ENCODE measurements at regions not wholly inside any gene's neighbourhood (a gene's known extent, or its start where the extent isn't known, plus 50 kb on each side); places are given as distances from the start of the nearest gene placed in this dataset.

DNA sequence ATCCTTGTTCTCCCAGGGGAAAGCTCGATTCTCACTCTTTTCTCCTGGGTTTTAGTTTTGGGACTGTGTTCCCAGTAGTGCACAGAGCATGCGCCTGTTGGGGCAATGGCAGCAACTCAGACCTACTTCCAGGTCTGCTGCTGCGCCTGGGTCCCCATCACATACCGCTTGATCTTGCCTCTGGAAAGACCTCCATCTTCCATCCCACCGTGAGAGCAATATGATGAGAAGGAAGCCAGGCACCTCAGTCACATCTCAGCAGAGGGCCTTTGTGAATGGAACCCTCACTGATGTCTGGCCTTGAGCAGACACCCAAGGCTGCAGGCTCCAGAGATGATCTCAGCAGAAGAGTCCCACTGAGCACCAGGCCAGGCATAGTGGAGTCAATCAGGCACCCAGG, 176.8 kb upstream of the ZNF507 start:
- Histone ChIP-seq H3K36me3 (replicated peaks in 1 of 2; ENCODE audit: control insufficient read depth in 1 of 2, insufficient read depth in 2 of 2, low read length in 2 of 2) (no peaks in the 10 kb centered on the region), H3K9ac (ENCODE audit: insufficient read depth, low read depth, low read length) (no peak overlapping the region), H3K27me3 (ENCODE audit: control insufficient read depth in 1 of 2, insufficient read depth in 2 of 2, low read length in 2 of 2) (no peaks in the 10 kb centered on the region; a peak in 1 of 5 replicates), H4K20me1 (ENCODE audit: insufficient read depth, low read length) (no peaks in the 10 kb centered on the region), H3K4me1 (ENCODE audit: insufficient read depth, low read length) (no peaks in the 10 kb centered on the region), H3K4me3 (replicated peaks in 1 of 3; ENCODE audit: insufficient read depth in 1 of 3, low read depth in 2 of 3, low read length in 3 of 3) (no peak overlapping the region), H2AFZ (ENCODE audit: low read length) (no peak overlapping the region), H3K4me2 (ENCODE audit: low read depth, low read length) (no peak overlapping the region), H3K9me3 (ENCODE audit: low read length) (no peaks in the 10 kb centered on the region), H3K27ac (ENCODE audit: extremely low read length, insufficient read depth, low read length) (no peak overlapping the region), H3K79me2 (ENCODE audit: insufficient read depth, low read length) (no peaks in the 10 kb centered on the region)
- intact Hi-C loops (cut with micrococcal nuclease; ENCODE audit: unreplicated experiment) (no loop called here), in situ Hi-C loops (cut with HindIII; ENCODE audit: extremely low pct_ligation_motif_present, low pct_unique_long_range_greater_than_20kb) (no loop called here)
- DNase-seq (ENCODE audit: low spot score) (no peak), ATAC-seq (no peak), FAIRE-seq (no peak)
- no TSS peak for BruUV-seq (replicated peaks)
- TF ChIP-seq RFXANK (CRISPR knock-in tag; IDR thresholded peaks at IDR 0.05) = no peak
- 16% methylated on average over 4 of the region's 5 CpGs for WGBS (ENCODE audit: low lambda C conversion rate)
- ChIA-PET CTCF (ENCODE audit: low intra/inter-chr PET ratio, low total read pairs) (no interaction called here), POLR2A (no interaction called here)

DNA sequence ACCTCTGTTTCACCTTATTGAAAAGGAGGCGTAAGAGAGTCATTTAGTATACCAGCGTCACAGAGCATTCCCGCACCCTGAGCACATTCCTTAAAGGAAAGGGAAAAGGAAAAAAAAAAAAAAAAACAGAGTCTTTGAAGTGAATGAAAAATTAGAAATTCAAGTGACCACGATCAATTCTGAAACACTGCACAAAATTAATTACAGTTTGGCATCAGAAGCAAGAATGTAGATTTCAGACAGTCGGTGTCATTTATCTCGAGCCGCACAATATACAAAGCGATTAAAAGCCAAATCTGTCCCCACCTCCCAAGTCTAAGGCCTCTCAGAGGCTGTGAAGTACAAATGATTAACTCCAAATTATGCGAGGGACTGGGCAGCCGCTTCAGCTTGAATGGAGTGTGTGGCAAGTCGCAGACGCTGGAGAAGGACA, 173.7 kb upstream of the ZNF507 start:
- ATAC-seq = no peak
- POLR2A ChIA-PET = no interaction called here
- Histone ChIP-seq H3K9ac (ENCODE audit: insufficient read depth, low read depth, low read length) (no peak overlapping the region), H3K36me3 (replicated peaks in 1 of 2; ENCODE audit: control insufficient read depth in 1 of 2, insufficient read depth in 2 of 2, low read length in 2 of 2) (no peaks in the 10 kb centered on the region), H3K27me3 (ENCODE audit: control insufficient read depth in 1 of 2, insufficient read depth in 2 of 2, low read length in 2 of 2) (no peaks in the 10 kb centered on the region; a peak in 1 of 5 replicates), H3K4me1 (ENCODE audit: insufficient read depth, low read length) (no peaks in the 10 kb centered on the region), H4K20me1 (ENCODE audit: insufficient read depth, low read length) (no peaks in the 10 kb centered on the region), H3K4me2 (ENCODE audit: low read depth, low read length) (no peak overlapping the region), H3K27ac (ENCODE audit: extremely low read length, insufficient read depth, low read length) (no peak overlapping the region), H3K9me3 (ENCODE audit: low read length) (no peaks in the 10 kb centered on the region), H3K79me2 (ENCODE audit: insufficient read depth, low read length) (no peaks in the 10 kb centered on the region), H3K4me3 (replicated peaks in 1 of 3; ENCODE audit: insufficient read depth in 1 of 3, low read depth in 2 of 3, low read length in 3 of 3) (no peak overlapping the region), H2AFZ (ENCODE audit: low read length) (no peak overlapping the region)
- intact Hi-C loops (cut with micrococcal nuclease; ENCODE audit: unreplicated experiment) (no loop called here), in situ Hi-C loops (cut with HindIII; ENCODE audit: extremely low pct_ligation_motif_present, low pct_unique_long_range_greater_than_20kb) (no loop called here)
- FAIRE-seq = no peak
- no peak for DNase-seq (ENCODE audit: low spot score)
- CTCF ChIA-PET (ENCODE audit: low intra/inter-chr PET ratio, low total read pairs) = no interaction called here
- no TSS peak for BruUV-seq (replicated peaks)
- WGBS (ENCODE audit: low lambda C conversion rate) = 30% methylated on average over 12 of the region's 12 CpGs
- TF ChIP-seq MZF1 (CRISPR knock-in tag; IDR thresholded peaks at IDR 0.05; ENCODE audit: borderline replicate concordance) = no peak
- no peak for TF ChIP-seq PHF20 (CRISPR knock-in tag; IDR thresholded peaks at IDR 0.05)
- no peak for TF ChIP-seq ZNF781 (CRISPR knock-in tag; IDR thresholded peaks at IDR 0.05; ENCODE audit: borderline replicate concordance, not compliant biosample characterization)
- no peak for TF ChIP-seq SATB2 (CRISPR knock-in tag; IDR thresholded peaks at IDR 0.05)
- TF ChIP-seq MXI1 (IDR thresholded peaks at IDR 0.05; ENCODE audit: borderline replicate concordance, low read depth, low read length) = no peak
- TF ChIP-seq, protein P1, sequence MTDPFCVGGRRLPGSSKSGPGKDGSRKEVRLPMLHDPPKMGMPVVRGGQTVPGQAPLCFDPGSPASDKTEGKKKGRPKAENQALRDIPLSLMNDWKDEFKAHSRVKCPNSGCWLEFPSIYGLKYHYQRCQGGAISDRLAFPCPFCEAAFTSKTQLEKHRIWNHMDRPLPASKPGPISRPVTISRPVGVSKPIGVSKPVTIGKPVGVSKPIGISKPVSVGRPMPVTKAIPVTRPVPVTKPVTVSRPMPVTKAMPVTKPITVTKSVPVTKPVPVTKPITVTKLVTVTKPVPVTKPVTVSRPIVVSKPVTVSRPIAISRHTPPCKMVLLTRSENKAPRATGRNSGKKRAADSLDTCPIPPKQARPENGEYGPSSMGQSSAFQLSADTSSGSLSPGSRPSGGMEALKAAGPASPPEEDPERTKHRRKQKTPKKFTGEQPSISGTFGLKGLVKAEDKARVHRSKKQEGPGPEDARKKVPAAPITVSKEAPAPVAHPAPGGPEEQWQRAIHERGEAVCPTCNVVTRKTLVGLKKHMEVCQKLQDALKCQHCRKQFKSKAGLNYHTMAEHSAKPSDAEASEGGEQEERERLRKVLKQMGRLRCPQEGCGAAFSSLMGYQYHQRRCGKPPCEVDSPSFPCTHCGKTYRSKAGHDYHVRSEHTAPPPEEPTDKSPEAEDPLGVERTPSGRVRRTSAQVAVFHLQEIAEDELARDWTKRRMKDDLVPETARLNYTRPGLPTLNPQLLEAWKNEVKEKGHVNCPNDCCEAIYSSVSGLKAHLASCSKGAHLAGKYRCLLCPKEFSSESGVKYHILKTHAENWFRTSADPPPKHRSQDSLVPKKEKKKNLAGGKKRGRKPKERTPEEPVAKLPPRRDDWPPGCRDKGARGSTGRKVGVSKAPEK (CRISPR knock-in tag; IDR thresholded peaks at IDR 0.05; ENCODE audit: borderline replicate concordance) = no peak
- no peak for TF ChIP-seq NFATC3 (CRISPR knock-in tag; IDR thresholded peaks at IDR 0.05)
- TF ChIP-seq, protein P2, sequence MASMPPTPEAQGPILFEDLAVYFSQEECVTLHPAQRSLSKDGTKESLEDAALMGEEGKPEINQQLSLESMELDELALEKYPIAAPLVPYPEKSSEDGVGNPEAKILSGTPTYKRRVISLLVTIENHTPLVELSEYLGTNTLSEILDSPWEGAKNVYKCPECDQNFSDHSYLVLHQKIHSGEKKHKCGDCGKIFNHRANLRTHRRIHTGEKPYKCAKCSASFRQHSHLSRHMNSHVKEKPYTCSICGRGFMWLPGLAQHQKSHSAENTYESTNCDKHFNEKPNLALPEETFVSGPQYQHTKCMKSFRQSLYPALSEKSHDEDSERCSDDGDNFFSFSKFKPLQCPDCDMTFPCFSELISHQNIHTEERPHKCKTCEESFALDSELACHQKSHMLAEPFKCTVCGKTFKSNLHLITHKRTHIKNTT (CRISPR knock-in tag; IDR thresholded peaks at IDR 0.05) = no peak
- TF ChIP-seq, protein P3, sequence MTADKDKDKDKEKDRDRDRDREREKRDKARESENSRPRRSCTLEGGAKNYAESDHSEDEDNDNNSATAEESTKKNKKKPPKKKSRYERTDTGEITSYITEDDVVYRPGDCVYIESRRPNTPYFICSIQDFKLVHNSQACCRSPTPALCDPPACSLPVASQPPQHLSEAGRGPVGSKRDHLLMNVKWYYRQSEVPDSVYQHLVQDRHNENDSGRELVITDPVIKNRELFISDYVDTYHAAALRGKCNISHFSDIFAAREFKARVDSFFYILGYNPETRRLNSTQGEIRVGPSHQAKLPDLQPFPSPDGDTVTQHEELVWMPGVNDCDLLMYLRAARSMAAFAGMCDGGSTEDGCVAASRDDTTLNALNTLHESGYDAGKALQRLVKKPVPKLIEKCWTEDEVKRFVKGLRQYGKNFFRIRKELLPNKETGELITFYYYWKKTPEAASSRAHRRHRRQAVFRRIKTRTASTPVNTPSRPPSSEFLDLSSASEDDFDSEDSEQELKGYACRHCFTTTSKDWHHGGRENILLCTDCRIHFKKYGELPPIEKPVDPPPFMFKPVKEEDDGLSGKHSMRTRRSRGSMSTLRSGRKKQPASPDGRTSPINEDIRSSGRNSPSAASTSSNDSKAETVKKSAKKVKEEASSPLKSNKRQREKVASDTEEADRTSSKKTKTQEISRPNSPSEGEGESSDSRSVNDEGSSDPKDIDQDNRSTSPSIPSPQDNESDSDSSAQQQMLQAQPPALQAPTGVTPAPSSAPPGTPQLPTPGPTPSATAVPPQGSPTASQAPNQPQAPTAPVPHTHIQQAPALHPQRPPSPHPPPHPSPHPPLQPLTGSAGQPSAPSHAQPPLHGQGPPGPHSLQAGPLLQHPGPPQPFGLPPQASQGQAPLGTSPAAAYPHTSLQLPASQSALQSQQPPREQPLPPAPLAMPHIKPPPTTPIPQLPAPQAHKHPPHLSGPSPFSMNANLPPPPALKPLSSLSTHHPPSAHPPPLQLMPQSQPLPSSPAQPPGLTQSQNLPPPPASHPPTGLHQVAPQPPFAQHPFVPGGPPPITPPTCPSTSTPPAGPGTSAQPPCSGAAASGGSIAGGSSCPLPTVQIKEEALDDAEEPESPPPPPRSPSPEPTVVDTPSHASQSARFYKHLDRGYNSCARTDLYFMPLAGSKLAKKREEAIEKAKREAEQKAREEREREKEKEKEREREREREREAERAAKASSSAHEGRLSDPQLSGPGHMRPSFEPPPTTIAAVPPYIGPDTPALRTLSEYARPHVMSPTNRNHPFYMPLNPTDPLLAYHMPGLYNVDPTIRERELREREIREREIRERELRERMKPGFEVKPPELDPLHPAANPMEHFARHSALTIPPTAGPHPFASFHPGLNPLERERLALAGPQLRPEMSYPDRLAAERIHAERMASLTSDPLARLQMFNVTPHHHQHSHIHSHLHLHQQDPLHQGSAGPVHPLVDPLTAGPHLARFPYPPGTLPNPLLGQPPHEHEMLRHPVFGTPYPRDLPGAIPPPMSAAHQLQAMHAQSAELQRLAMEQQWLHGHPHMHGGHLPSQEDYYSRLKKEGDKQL (CRISPR knock-in tag; IDR thresholded peaks at IDR 0.05; ENCODE audit: low read depth) = no peak

All from HepG2 (cell line).